Calu3 (cell line): ENCODE measurements at regions not wholly inside any gene's neighbourhood (a gene's known extent, or its start where the extent isn't known, plus 50 kb on each side); places are given as distances from the start of the nearest gene placed in this dataset.

Source experiments
- BruUV-seq: library from RNA; stranded (reverse); fragments of 400-500 nt; replicated peaks from 2 replicates; lab custom pipeline; 2021; lab: Mats Ljungman, UMichigan
- CTCF ChIA-PET: fragments of 300-600 bp; sonication (Branson Sonifier 250); formaldehyde crosslinking; loops from one replicate; lab custom pipeline; 2022; ENCODE audit warnings: antibody characterized with exemption; lab: Charles Lee
- DNase-seq: peaks from one replicate; pipeline ENCODE4 v3.0.0; 2022
- H3K27ac Mint-ChIP-seq: one replicate; pipeline ENCODE4 v1.8.0; 2022; ENCODE audit warnings: mixed read lengths; ENCODE audit not compliant: unreplicated experiment
- H3K27me3 Mint-ChIP-seq: one replicate; pipeline ENCODE4 v1.8.0; 2022; ENCODE audit warnings: mixed read lengths; ENCODE audit not compliant: unreplicated experiment
- H3K36me3 Mint-ChIP-seq: one replicate; pipeline ENCODE4 v1.8.0; 2022; ENCODE audit warnings: mild to moderate bottlenecking, moderate library complexity, mixed read lengths; ENCODE audit not compliant: insufficient read depth, unreplicated experiment
- H3K4me1 Mint-ChIP-seq: one replicate; pipeline ENCODE4 v1.8.0; 2022; ENCODE audit warnings: mild to moderate bottlenecking, low read depth, mixed read lengths; ENCODE audit not compliant: unreplicated experiment
- H3K4me3 Mint-ChIP-seq: one replicate; pipeline ENCODE4 v1.8.0; 2022; ENCODE audit warnings: mild to moderate bottlenecking, low read depth, moderate library complexity, mixed read lengths; ENCODE audit not compliant: unreplicated experiment
- H3K9me3 Mint-ChIP-seq: one replicate; pipeline ENCODE4 v1.8.0; 2022; ENCODE audit warnings: low read depth, mixed read lengths; ENCODE audit not compliant: unreplicated experiment
- CTCF ChIP-seq: fragments of 200-600 bp; IDR thresholded peaks from one replicate; pipeline ENCODE4 v1.8.0; 2022; ENCODE audit warnings: antibody characterized with exemption; ENCODE audit not compliant: unreplicated experiment
- intact Hi-C: fragments of 100-400 bp; cut with micrococcal nuclease; formaldehyde crosslinking; loops from one replicate; pipeline ENCODE4 v1.10.0; 2022; ENCODE audit not compliant: unreplicated experiment

GRCh38 chr2:2664989-2665833 is 334.1 kb upstream of the MYT1L start:
- Mint-ChIP-seq H3K27me3 (no peaks in the 10 kb centered on the region), H3K27ac (no peak overlapping the region), H3K36me3 (no peaks in the 10 kb centered on the region), H3K4me3 (no peak overlapping the region), H3K4me1 (no peaks in the 10 kb centered on the region), H3K9me3 (peaks cover 19% of the 10 kb centered on the region)
- CTCF ChIA-PET, result no interaction called here
- BruUV-seq, result no TSS peak
- intact Hi-C loops, result no loop called here
- no peak for DNase-seq
- TF ChIP-seq CTCF, result no peak

DNA sequence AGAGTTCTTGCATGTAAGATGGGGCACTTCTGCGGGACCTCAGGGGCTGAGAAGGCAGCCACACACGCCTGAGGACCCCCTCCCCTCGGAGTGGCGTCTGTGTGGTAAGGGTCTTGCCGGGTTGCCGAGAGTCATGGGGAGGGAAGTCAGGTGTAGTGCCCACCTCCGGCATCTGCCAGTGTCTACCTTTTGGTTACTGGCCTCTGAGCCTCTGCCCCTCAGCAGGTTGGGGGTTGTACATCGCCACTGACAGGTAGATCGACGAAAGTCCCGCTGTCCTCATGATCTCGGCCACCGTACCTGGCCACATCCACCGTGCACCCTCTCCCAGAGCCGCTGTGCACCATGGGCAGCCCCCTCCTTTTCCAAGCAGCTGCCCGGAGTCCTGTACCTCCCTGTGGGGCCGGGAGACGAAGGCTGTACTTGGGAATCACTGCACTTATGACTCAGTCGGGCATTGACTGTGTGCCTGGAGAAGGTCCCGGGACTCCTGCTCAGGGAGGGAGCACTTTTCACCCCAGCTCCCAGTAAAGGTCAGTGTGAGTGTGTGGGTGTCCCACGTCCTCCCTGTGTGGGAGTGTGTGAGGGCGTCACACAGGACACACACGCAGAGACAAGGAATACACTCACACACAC is 332.4 kb upstream of the MYT1L start:
- BruUV-seq, result no TSS peak
- no peak for TF ChIP-seq CTCF
- CTCF ChIA-PET, result no interaction called here
- no peak overlapping the region for H3K4me3 Mint-ChIP-seq
- H3K9me3 Mint-ChIP-seq, result peaks cover 19% of the 10 kb centered on the region
- H3K4me1 Mint-ChIP-seq, result no peaks in the 10 kb centered on the region
- no peak overlapping the region for H3K27ac Mint-ChIP-seq
- H3K36me3 Mint-ChIP-seq, result no peaks in the 10 kb centered on the region
- intact Hi-C loops, result no loop called here
- H3K27me3 Mint-ChIP-seq, result no peaks in the 10 kb centered on the region
- no peak for DNase-seq

- Mint-ChIP-seq H3K9me3 (peaks cover 24% of the 10 kb centered on the region), H3K27me3 (no peaks in the 10 kb centered on the region), H3K27ac (no peak overlapping the region), H3K4me1 (no peaks in the 10 kb centered on the region), H3K4me3 (no peak overlapping the region), H3K36me3 (no peaks in the 10 kb centered on the region)
- intact Hi-C loops, result no loop called here
- DNase-seq, result no peak
- BruUV-seq, result no TSS peak
- CTCF ChIA-PET, result no interaction called here
- TF ChIP-seq CTCF, result no peak
Measured at GRCh38 chr2:2662847-2663356, 331.8 kb upstream of the MYT1L start.

DNA sequence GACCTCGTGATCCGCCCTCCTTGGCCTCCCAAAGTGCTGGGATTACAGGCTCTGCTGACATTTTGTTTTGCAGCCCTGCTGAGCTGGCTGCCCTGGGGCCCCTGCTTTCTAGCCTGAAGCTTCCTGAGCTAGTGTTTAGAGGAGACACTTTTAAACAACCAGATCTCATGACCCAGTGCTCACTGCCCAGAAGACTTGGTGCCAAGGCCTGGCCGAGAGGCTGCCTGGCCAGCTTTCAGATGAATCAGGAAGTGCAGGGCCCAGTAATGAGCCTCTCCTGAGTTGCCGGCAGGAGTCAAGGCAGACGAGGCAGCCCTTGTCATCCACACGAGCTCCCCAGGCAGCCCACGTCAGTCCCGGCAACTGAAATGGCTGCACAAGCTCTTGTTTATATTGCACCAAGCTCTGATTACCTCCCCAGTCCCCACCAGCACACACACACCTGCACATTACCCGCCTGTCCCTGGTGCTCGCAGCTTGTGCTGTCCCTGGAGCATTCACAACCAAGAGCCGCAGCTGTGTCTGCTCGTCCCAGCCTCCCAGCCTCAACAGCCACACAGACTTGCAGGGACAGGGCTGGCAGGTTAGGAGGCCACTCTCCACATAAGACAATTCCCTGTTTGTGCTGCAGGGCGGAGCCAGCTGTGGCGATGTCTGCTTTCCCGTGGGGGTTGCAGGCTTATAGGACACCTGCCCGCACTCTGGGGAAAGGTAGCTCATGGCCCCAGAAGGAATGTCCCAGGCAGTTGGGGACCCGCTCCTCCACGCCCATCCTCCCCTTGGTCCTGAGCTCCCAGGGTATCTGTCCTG is 331.2 kb upstream of the MYT1L start:
- no peak overlapping the region for H3K27ac Mint-ChIP-seq
- no peaks in the 10 kb centered on the region for H3K27me3 Mint-ChIP-seq
- H3K4me3 Mint-ChIP-seq, result no peak overlapping the region
- CTCF ChIA-PET, result no interaction called here
- peaks cover 26% of the 10 kb centered on the region for H3K9me3 Mint-ChIP-seq
- intact Hi-C loops, result no loop called here
- BruUV-seq, result no TSS peak
- no peaks in the 10 kb centered on the region for H3K4me1 Mint-ChIP-seq
- no peaks in the 10 kb centered on the region for H3K36me3 Mint-ChIP-seq
- no peak for TF ChIP-seq CTCF
- no peak for DNase-seq
